ENCODE measurements at regions not wholly inside any gene's neighbourhood (a gene's known extent, or its start where the extent isn't known, plus 50 kb on each side); places are given as distances from the start of the nearest gene placed in this dataset.
"Not testable (repeated sequence)": the region's sequence is repeated elsewhere in the genome, so short reads cannot be mapped to it uniquely, and the experiment has no call there.

GRCh38 chr11:10952872-10953271 lies 95.0 kb upstream of the ZBED5 start:
- DNase-seq (ENCODE audit: low read depth) = no peak

GRCh38 chr11:10947935-10948334 lies 90.1 kb upstream of the ZBED5 start:
- not testable (repeated sequence) for DNase-seq (ENCODE audit: low read depth)

- DNase-seq (ENCODE audit: low read depth) = no peak
Measured at GRCh38 chr11:10946072-10946471, 88.2 kb upstream of the ZBED5 start.

- no peak for DNase-seq (ENCODE audit: low read depth)
Measured at GRCh38 chr11:10945196-10945595, 87.3 kb upstream of the ZBED5 start.

GRCh38 chr11:10943968-10944367 lies 86.1 kb upstream of the ZBED5 start:
- DNase-seq (ENCODE audit: low read depth) = no peak

- no peak for DNase-seq (ENCODE audit: low read depth)
Measured at GRCh38 chr11:10942620-10943019, 84.8 kb upstream of the ZBED5 start.

GRCh38 chr11:10941871-10942270 lies 84.0 kb upstream of the ZBED5 start:
- DNase-seq (ENCODE audit: low read depth) = no peak

GRCh38 chr11:10941414-10941813 lies 83.6 kb upstream of the ZBED5 start:
- no peak for DNase-seq (ENCODE audit: low read depth)

GRCh38 chr11:10938650-10939387 lies 81.0 kb upstream of the ZBED5 start:
- DNase-seq (ENCODE audit: low read depth) = no peak

GRCh38 chr11:10938231-10938630 lies 80.4 kb upstream of the ZBED5 start:
- DNase-seq (ENCODE audit: low read depth) = no peak

GRCh38 chr11:10937385-10937771 lies 79.5 kb upstream of the ZBED5 start:
- no peak for DNase-seq (ENCODE audit: low read depth)

GRCh38 chr11:10936626-10937384 lies 79.0 kb upstream of the ZBED5 start:
- DNase-seq (ENCODE audit: low read depth) = no peak

- no peak for DNase-seq (ENCODE audit: low read depth)
Measured at GRCh38 chr11:10935015-10935559, 77.2 kb upstream of the ZBED5 start.

- no peak for DNase-seq (ENCODE audit: low read depth)
Measured at GRCh38 chr11:10934293-10934860, 76.5 kb upstream of the ZBED5 start.

GRCh38 chr11:10933455-10934292 lies 75.8 kb upstream of the ZBED5 start:
- DNase-seq (ENCODE audit: low read depth) = peak; percentile 74

GRCh38 chr11:10932976-10933375 lies 75.1 kb upstream of the ZBED5 start:
- no peak for DNase-seq (ENCODE audit: low read depth)

GRCh38 chr11:10931761-10932670 lies 74.2 kb upstream of the ZBED5 start:
- DNase-seq (ENCODE audit: low read depth) = no peak

- no peak for DNase-seq (ENCODE audit: low read depth)
Measured at GRCh38 chr11:10930972-10931760, 73.3 kb upstream of the ZBED5 start.

- no peak for DNase-seq (ENCODE audit: low read depth)
Measured at GRCh38 chr11:10930224-10930971, 72.5 kb upstream of the ZBED5 start.

Data from non-pigmented ciliary epithelial cell (primary cell).